IPS-15b (cell line): ENCODE measurements at regions not wholly inside any gene's neighbourhood (a gene's known extent, or its start where the extent isn't known, plus 50 kb on each side); places are given as distances from the start of the nearest gene placed in this dataset.

Experiments used
- H3K27me3 ChIP-seq: one replicate; pipeline ENCODE4 v1.6.1; 2013; ENCODE audit warnings: low read length; ENCODE audit not compliant: control insufficient read depth, insufficient read depth
- H3K36me3 ChIP-seq: one replicate; pipeline ENCODE4 v1.6.1; 2013; ENCODE audit warnings: low read length; ENCODE audit not compliant: control insufficient read depth, insufficient read depth
- H3K4me1 ChIP-seq: one replicate; pipeline ENCODE4 v1.6.1; 2013; ENCODE audit warnings: mild to moderate bottlenecking, low read length; ENCODE audit not compliant: control insufficient read depth, insufficient read depth
- H3K4me3 ChIP-seq: one replicate; pipeline ENCODE4 v1.5.1; 2013; ENCODE audit warnings: low read depth, low read length
- H3K9ac ChIP-seq: one replicate; pipeline ENCODE4 v1.6.1; 2013; ENCODE audit warnings: low read depth, mild to moderate bottlenecking, low read length
- H3K9me3 ChIP-seq: one replicate; pipeline ENCODE4 v1.6.1; 2013; ENCODE audit warnings: mild to moderate bottlenecking, low read length; ENCODE audit not compliant: control insufficient read depth, insufficient read depth

DNA sequence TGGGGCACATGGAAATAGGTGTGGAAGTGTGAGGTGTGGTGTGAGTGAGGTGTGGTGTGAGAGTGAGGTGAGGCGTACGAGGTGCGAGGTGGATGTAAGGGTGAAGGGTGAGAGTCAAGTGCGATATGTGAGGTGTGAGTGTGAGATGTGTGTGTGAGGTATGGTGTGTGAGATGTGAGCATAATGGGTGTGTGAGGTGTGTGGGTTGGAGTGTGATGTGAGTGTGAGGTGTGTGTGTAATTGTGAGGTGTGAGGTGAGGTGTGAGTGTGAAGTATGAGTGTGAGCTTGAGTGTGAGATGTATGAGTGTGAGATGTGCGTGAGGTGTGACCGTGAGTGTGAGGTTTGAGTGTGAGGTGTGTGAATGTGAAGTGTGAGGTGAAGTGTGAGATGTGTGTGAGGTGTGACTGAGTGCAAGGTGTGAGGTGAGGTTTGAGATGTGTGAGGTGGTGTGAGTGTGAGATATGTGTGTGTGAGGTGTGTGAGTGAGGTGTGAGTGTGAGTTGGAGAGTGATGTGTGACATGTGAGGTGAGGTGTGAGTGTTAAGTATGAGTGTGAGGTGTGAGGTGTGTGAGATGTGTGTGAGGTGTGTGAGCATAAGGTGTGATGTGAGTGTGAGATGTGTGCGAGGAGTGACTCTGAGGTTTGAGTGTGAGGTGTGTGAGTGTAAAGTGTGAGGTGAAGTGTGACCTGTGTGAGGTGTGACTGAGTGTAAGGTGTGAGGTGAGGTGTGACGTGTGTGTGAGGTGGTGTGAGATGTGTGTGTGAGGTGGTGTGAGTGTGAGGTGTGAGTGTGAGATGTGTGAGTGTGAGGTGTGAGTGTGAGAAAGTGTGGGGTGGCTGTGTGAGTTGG, 354.0 kb downstream of the FOXL1 start:
- H3K4me3 ChIP-seq = no peak overlapping the region
- no peaks in the 10 kb centered on the region for H3K9me3 ChIP-seq
- no peak overlapping the region for H3K9ac ChIP-seq
- no peaks in the 10 kb centered on the region for H3K36me3 ChIP-seq
- no peaks in the 10 kb centered on the region for H3K27me3 ChIP-seq
- no peaks in the 10 kb centered on the region for H3K4me1 ChIP-seq

DNA sequence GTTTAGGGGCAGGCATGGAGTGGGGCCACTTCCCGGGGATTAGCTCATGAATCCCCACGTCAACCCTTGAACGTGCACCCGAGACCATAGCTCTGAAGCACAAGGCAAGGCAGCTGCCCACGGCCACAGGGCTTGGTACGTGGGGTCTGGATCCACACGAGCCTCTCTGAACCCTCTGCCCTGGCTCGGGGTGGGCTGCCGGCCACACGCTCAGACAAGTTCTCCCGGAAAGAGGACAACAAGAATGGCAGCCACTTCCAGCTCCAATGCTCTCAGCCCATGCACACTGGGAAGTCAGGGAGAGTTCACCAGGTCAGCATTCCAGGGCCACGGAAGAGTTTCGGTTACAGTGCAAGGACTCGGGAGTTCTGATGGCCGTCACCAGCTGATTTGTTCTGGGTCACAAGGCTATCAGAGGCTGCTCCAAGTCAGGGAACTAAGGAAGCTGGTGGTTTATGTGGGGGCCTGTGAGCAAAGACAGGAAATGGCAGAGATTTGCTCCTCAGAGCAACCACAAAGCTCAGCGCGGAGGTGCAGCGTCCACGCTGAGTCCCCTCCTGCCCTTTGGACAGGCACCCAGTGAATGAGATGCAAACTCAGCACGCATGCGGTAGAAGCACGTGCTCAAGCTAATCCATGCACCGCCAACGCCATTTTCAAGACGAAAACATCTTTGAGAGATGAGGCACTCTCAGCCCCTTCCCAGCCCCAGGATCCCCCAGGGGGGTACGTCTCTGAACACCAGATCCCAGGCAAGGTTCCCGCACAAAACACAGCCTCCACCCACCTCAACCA, 356.4 kb downstream of the FOXL1 start:
- no peak overlapping the region for H3K9ac ChIP-seq
- H3K4me1 ChIP-seq = no peaks in the 10 kb centered on the region
- no peaks in the 10 kb centered on the region for H3K27me3 ChIP-seq

GRCh38 chr16:86939609-86940008, 361.3 kb downstream of the FOXL1 start:
- Histone ChIP-seq H3K36me3 (no peaks in the 10 kb centered on the region), H3K9ac (no peak overlapping the region), H3K4me1 (no peaks in the 10 kb centered on the region), H3K9me3 (no peaks in the 10 kb centered on the region), H3K4me3 (no peak overlapping the region), H3K27me3 (no peaks in the 10 kb centered on the region)

More for the DNA sequence above, 356.4 kb downstream of the FOXL1 start:
- Histone ChIP-seq H3K9me3 (no peaks in the 10 kb centered on the region), H3K36me3 (no peaks in the 10 kb centered on the region), H3K4me3 (no peak overlapping the region)

- Histone ChIP-seq H3K4me1 (no peaks in the 10 kb centered on the region), H3K4me3 (no peak overlapping the region), H3K9ac (no peak overlapping the region), H3K27me3 (no peaks in the 10 kb centered on the region), H3K9me3 (no peaks in the 10 kb centered on the region), H3K36me3 (no peaks in the 10 kb centered on the region)
These were observed 363.4 kb downstream of the FOXL1 start for GRCh38 chr16:86941731-86942130.

- Histone ChIP-seq H3K9me3 (no peaks in the 10 kb centered on the region), H3K27me3 (no peaks in the 10 kb centered on the region), H3K4me1 (no peaks in the 10 kb centered on the region), H3K9ac (no peak overlapping the region), H3K4me3 (no peak overlapping the region), H3K36me3 (no peaks in the 10 kb centered on the region)
These were observed 364.1 kb downstream of the FOXL1 start for GRCh38 chr16:86942151-86943051.

DNA sequence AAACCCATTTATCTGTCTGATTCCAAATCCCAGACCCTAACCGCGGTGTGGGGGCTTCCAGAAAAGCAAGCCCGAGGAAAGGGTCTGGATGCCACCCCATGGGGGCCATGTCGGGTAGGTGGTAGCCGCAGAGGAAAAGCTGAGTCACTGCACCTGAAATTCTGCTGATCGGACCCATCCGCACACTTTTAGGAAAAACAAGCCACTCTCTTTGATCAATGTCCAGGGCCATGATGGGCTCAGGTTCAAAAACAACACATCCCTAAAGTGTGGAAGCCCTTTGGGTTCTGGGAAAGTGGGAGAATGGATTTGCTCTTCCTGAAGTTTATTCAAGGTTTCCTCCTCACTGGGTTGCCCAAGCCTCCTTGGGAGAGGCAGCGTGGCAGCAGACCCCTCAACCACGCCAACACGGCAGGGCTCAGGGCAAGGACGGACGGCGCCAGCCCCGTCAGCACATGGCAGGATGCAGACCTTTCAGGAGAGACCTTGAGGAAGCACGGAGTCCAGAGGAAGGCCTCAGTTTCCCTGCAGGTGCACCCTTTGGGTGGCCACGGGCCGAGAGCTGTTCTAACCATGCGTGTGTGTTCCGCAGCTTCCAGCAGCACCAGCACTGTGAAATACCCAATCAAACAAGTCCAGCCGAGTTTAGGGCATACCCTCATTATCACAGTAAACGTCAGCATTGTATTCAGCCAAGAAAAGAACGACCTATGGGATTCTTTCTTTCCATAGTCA, 367.0 kb downstream of the FOXL1 start:
- Histone ChIP-seq H3K4me1 (no peaks in the 10 kb centered on the region), H3K4me3 (no peak overlapping the region), H3K27me3 (no peaks in the 10 kb centered on the region), H3K36me3 (no peaks in the 10 kb centered on the region), H3K9ac (no peak overlapping the region), H3K9me3 (no peaks in the 10 kb centered on the region)

DNA sequence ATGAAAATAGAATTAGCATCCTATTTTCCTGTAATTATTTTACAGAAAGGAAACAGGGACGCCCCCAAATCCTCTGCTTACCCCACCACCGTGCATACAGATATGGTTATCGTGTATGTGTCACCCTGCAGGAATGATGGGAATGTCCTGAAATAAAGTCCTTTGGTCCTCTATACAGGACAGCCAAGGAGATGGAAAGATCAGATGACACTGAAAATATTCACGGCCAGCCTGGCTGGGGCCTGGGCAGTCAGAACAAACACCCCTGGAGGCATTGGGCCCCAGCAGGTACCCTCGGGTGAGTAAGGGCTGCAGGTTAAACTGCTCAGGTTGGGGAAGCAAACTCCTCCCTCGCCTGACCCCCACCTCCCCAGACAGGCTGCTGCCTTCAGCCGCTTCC, 368.0 kb downstream of the FOXL1 start:
- Histone ChIP-seq H3K36me3 (no peaks in the 10 kb centered on the region), H3K9ac (no peak overlapping the region), H3K4me1 (no peaks in the 10 kb centered on the region), H3K9me3 (no peaks in the 10 kb centered on the region), H3K27me3 (no peaks in the 10 kb centered on the region), H3K4me3 (no peak overlapping the region)

DNA sequence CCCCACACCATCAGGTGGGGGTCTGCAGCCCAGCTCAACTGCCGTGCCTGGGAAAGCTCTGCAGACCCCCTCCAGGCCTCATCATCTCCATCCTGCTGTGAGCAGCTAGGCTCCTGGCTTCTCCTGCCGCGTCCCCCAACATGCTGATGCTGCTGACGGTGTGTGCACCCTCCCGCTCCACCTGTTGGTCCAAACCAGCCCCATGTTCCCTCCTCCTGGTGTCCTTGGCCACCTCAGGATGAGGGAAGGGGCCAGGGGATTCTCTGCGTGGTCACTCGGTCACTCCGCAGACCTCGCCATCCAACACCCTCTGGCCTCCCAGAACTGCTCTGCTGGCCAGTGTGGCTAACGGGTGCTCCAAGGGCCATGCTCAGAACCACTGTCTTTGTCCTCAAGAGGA, 368.6 kb downstream of the FOXL1 start:
- no peaks in the 10 kb centered on the region for H3K9me3 ChIP-seq
- H3K4me3 ChIP-seq = no peak overlapping the region
- H3K36me3 ChIP-seq = no peaks in the 10 kb centered on the region
- H3K4me1 ChIP-seq = no peaks in the 10 kb centered on the region
- no peaks in the 10 kb centered on the region for H3K27me3 ChIP-seq
- no peak overlapping the region for H3K9ac ChIP-seq

DNA sequence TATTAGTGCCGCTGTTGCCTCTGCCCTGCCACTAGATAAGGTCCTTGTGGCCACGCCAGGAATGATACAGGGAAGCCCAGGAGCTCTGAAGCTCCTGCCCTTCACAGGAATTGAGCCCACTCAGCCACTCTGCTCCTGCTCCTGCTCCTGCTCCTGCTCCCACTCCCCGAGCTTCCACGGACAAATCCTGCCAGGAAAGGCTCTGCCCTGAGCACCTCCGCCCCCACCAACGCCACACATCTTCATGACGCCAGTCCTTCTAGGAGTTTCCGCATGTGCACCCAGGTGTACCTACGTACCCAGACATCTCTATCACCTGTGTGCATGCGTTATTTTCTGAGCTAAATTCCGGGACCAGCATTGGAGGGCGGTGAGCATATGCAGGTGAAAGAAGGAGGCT, 369.1 kb downstream of the C16orf95 start:
- Histone ChIP-seq H3K4me3 (no peak overlapping the region), H3K9me3 (no peaks in the 10 kb centered on the region), H3K9ac (no peak overlapping the region), H3K27me3 (no peaks in the 10 kb centered on the region), H3K36me3 (no peaks in the 10 kb centered on the region), H3K4me1 (no peaks in the 10 kb centered on the region)

GRCh38 chr16:86949116-86949515, 368.1 kb downstream of the C16orf95 start:
- Histone ChIP-seq H3K36me3 (no peaks in the 10 kb centered on the region), H3K27me3 (no peaks in the 10 kb centered on the region), H3K4me1 (no peaks in the 10 kb centered on the region)

DNA sequence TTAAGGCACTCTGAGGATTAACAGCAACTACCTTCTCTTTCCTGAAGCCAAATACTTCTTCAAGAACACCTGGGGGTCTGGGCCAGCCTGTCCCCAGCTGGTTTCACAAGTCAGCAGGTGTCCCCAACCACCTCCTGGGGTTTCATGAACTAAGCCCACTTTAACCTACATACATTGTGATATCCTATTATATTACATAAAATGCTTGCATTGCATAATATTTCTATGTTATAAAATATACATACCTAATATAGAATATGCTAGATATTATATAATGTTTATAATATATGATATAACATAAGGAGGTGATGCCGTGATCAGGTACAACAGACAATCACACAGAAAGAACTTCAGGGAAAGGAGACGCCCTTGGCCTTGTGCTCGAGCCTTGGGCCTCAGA, 367.6 kb downstream of the C16orf95 start:
- H3K9ac ChIP-seq = no peak overlapping the region
- H3K4me3 ChIP-seq = no peak overlapping the region
- H3K4me1 ChIP-seq = no peaks in the 10 kb centered on the region
- no peaks in the 10 kb centered on the region for H3K36me3 ChIP-seq
- no peaks in the 10 kb centered on the region for H3K9me3 ChIP-seq
- H3K27me3 ChIP-seq = no peaks in the 10 kb centered on the region

More at GRCh38 chr16:86949116-86949515, 368.1 kb downstream of the C16orf95 start:
- Histone ChIP-seq H3K9ac (no peak overlapping the region), H3K9me3 (no peaks in the 10 kb centered on the region), H3K4me3 (no peak overlapping the region)
